Hepatocyte (in vitro differentiated cells): ENCODE measurements at regions not wholly inside any gene's neighbourhood (a gene's known extent, or its start where the extent isn't known, plus 50 kb on each side); places are given as distances from the start of the nearest gene placed in this dataset.

ENCODE experiments used
- DNase-seq: peaks from one replicate; pipeline ENCODE4 v3.0.0-alpha.2; 2016; ENCODE audit warnings: low spot score
- H2AFZ ChIP-seq: fragments of 200-600 bp; sonication (generic); 2 replicates; pipeline ENCODE4 v1.6.0; 2016; ENCODE audit warnings: antibody characterized with exemption, mild to moderate bottlenecking
- H3K27ac ChIP-seq: fragments of 200-600 bp; sonication (generic); 2 replicates; pipeline ENCODE4 v1.5.1; 2016; ENCODE audit warnings: mild to moderate bottlenecking
- H3K27me3 ChIP-seq: fragments of 200-600 bp; sonication (generic); 2 replicates; pipeline ENCODE4 v1.6.1; 2016
- H3K36me3 ChIP-seq: fragments of 200-600 bp; sonication (generic); replicated peaks from 2 replicates; pipeline ENCODE4 v1.5.1; 2016; ENCODE audit warnings: low read depth; ENCODE audit not compliant: insufficient read depth
- H3K4me1 ChIP-seq: fragments of 200-600 bp; sonication (generic); 2 replicates; pipeline ENCODE4 v1.5.1; 2016; ENCODE audit warnings: mild to moderate bottlenecking, moderate library complexity; ENCODE audit not compliant: insufficient read depth
- H3K4me2 ChIP-seq: fragments of 200-600 bp; sonication (generic); 2 replicates; pipeline ENCODE4 v1.6.0; 2016
- H3K4me3 ChIP-seq: fragments of 200-600 bp; sonication (generic); 2 replicates; pipeline ENCODE4 v1.5.1; 2016; ENCODE audit warnings: mild to moderate bottlenecking
- H3K79me2 ChIP-seq: fragments of 200-600 bp; sonication (generic); 2 replicates; pipeline ENCODE4 v1.6.0; 2017; ENCODE audit warnings: mild to moderate bottlenecking
- H3K9me2 ChIP-seq: fragments of 200-600 bp; sonication (generic); replicated peaks from 2 replicates; pipeline ENCODE4 v1.6.0; 2017; ENCODE audit warnings: mild to moderate bottlenecking; ENCODE audit not compliant: insufficient read depth
- H3K9me3 ChIP-seq: fragments of 200-600 bp; sonication (generic); 2 replicates; pipeline ENCODE4 v1.5.1; 2016; ENCODE audit warnings: low read depth, mild to moderate bottlenecking
- H4K20me1 ChIP-seq: fragments of 200-600 bp; sonication (generic); 2 replicates; pipeline ENCODE4 v1.6.0; 2016; ENCODE audit warnings: mild to moderate bottlenecking; ENCODE audit not compliant: insufficient read depth, poor library complexity, severe bottlenecking
- EZH2 ChIP-seq: fragments of 200-600 bp; sonication (generic); IDR thresholded peaks from 2 replicates; pipeline ENCODE4 v1.6.1; 2016; ENCODE audit warnings: antibody characterized with exemption, mild to moderate bottlenecking, borderline replicate concordance
- EZH2phosphoT487 ChIP-seq: fragments of 200-600 bp; sonication (generic); IDR thresholded peaks from one replicate; pipeline ENCODE4 v1.6.1; 2018; ENCODE audit warnings: antibody characterized with exemption, mild to moderate bottlenecking, low read depth, moderate library complexity; ENCODE audit not compliant: unreplicated experiment, severe bottlenecking
- WGBS: methylation state at CpG from one replicate; pipeline ENCODE4 v1.1.6; 2016; ENCODE audit warnings: low lambda C conversion rate; ENCODE audit errors: missing lambda C conversion rate; 5-methylcytosine and 5-hydroxymethylcytosine counted together
- TF ChIP-seq, protein P1 (sequence below): fragments of 200-600 bp; sonication (generic); IDR thresholded peaks from 2 replicates; pipeline ENCODE4 v1.5.1; 2016; ENCODE audit warnings: antibody characterized with exemption, mild to moderate bottlenecking; ENCODE audit not compliant: poor library complexity

DNA sequence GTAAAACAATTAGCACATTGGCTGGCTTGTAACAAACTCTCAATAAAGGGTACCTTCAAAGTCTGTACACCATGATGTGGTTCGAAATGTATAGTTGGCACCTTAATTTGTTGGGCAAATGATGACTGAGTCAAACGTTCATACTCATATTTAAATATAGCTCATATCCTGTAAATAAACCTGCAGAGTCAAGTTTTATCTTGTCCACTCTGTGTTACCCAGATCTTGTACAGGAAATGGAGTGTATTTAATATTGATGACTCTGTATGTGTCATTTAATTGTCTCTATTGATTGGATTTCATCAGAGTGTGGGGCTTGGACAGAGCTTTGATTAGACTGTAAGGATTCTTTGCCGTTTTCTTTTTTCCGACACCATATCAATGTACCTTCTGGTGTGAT lies 805.6 kb upstream of the ZEB2 start:
- no peak overlapping the region for H3K4me2 ChIP-seq
- 88% methylated on average over 4 of the region's 4 CpGs for WGBS
- no peaks in the 10 kb centered on the region for H3K36me3 ChIP-seq
- DNase-seq = no peak
- H3K27ac ChIP-seq = no peak overlapping the region
- TF ChIP-seq EZH2 (no peak), EZH2phosphoT487 (no peak)
- TF ChIP-seq, protein P1, sequence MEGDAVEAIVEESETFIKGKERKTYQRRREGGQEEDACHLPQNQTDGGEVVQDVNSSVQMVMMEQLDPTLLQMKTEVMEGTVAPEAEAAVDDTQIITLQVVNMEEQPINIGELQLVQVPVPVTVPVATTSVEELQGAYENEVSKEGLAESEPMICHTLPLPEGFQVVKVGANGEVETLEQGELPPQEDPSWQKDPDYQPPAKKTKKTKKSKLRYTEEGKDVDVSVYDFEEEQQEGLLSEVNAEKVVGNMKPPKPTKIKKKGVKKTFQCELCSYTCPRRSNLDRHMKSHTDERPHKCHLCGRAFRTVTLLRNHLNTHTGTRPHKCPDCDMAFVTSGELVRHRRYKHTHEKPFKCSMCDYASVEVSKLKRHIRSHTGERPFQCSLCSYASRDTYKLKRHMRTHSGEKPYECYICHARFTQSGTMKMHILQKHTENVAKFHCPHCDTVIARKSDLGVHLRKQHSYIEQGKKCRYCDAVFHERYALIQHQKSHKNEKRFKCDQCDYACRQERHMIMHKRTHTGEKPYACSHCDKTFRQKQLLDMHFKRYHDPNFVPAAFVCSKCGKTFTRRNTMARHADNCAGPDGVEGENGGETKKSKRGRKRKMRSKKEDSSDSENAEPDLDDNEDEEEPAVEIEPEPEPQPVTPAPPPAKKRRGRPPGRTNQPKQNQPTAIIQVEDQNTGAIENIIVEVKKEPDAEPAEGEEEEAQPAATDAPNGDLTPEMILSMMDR = no peak
- H3K27me3 ChIP-seq = no peaks in the 10 kb centered on the region
- no peaks in the 10 kb centered on the region for H3K79me2 ChIP-seq
- H3K4me1 ChIP-seq = no peaks in the 10 kb centered on the region
- H4K20me1 ChIP-seq = no peaks in the 10 kb centered on the region
- H3K9me2 ChIP-seq = no peaks in the 10 kb centered on the region
- H3K4me3 ChIP-seq = no peak overlapping the region
- no peak overlapping the region for H2AFZ ChIP-seq
- no peaks in the 10 kb centered on the region for H3K9me3 ChIP-seq

DNA sequence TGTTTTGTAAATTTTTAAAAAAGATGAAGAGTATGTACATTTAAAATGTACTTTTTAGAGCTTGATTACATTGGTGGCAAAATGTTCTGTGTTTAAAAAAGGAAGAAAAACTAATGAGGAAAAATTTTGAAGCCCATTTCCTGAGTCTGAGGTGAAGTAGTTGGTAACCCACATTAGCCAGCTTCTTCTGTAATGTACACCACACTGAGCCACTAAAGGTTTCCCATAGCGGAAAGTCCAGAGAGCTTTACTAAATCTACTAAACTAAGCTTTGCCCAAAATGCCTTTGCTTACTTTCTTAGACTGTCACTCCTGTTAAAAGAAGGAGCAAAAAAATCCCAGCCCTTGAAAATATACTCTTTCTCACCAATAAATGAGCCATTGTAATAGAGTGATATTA lies 804.8 kb upstream of the ZEB2 start:
- H3K4me2 ChIP-seq = no peak overlapping the region
- no peaks in the 10 kb centered on the region for H3K4me1 ChIP-seq
- WGBS = 80% methylated on average over 1 of the region's 1 CpG
- H2AFZ ChIP-seq = no peak overlapping the region
- no peaks in the 10 kb centered on the region for H3K9me2 ChIP-seq
- no peaks in the 10 kb centered on the region for H4K20me1 ChIP-seq
- no peak for TF ChIP-seq EZH2phosphoT487
- TF ChIP-seq EZH2 = no peak
- TF ChIP-seq, protein P1 = no peak
- no peak overlapping the region for H3K4me3 ChIP-seq
- no peak overlapping the region for H3K27ac ChIP-seq
- no peaks in the 10 kb centered on the region for H3K9me3 ChIP-seq
- no peaks in the 10 kb centered on the region for H3K36me3 ChIP-seq
- no peaks in the 10 kb centered on the region for H3K79me2 ChIP-seq
- no peak for DNase-seq
- H3K27me3 ChIP-seq = no peaks in the 10 kb centered on the region

DNA sequence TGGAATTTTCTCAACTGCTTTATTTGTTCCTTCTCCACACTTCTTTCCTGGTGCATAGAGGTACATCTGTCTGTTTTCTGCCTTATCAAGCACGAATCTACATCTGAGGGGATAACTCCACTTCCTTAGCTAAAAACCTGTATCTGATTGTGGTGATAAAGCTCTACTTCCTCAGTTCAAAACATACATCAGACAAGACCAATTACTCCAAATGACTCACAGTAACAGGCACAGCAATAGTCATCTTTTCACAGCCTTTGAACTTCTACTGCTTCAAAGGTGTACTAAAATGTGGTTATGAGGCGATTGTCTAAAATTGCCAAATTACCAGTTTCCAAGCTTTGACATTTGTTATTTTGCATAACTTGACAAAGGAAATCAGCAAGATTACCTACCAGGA lies 803.6 kb upstream of the ZEB2 start:
- no peaks in the 10 kb centered on the region for H3K9me2 ChIP-seq
- no peak overlapping the region for H3K4me2 ChIP-seq
- no peak overlapping the region for H3K27ac ChIP-seq
- no peak for DNase-seq
- no peak overlapping the region for H3K4me3 ChIP-seq
- no peaks in the 10 kb centered on the region for H3K79me2 ChIP-seq
- no peaks in the 10 kb centered on the region for H3K4me1 ChIP-seq
- WGBS = 56% methylated on average over 2 of the region's 2 CpGs
- no peaks in the 10 kb centered on the region for H3K36me3 ChIP-seq
- H3K27me3 ChIP-seq = no peaks in the 10 kb centered on the region
- H2AFZ ChIP-seq = no peak overlapping the region
- no peaks in the 10 kb centered on the region for H3K9me3 ChIP-seq
- H4K20me1 ChIP-seq = no peaks in the 10 kb centered on the region
- TF ChIP-seq, protein P1 = no peak
- TF ChIP-seq EZH2 (no peak), EZH2phosphoT487 (no peak)

DNA sequence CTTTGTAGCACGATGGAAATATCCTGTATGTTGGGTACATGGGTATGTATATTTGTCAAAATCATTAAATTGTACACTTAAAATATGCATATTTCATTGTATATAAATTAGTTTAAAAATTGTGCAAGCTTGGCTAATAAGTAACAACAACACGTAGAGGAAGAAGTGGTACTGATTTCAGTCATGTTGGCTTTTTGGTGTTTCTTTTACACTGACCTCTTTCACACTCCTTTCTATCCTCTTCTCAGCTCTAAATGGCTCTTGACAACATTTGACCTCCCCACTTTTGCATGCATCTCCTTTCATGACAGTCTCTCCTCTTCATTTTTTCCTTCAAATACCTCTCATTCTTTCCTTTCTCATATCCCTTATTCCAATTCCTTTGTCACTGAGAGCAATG lies 801.4 kb upstream of the ZEB2 start:
- Histone ChIP-seq H3K27ac (no peak overlapping the region), H3K36me3 (no peaks in the 10 kb centered on the region), H3K79me2 (no peaks in the 10 kb centered on the region), H3K4me1 (no peaks in the 10 kb centered on the region), H3K9me2 (no peaks in the 10 kb centered on the region), H4K20me1 (no peaks in the 10 kb centered on the region), H2AFZ (no peak overlapping the region), H3K27me3 (no peaks in the 10 kb centered on the region), H3K9me3 (no peaks in the 10 kb centered on the region), H3K4me3 (no peak overlapping the region), H3K4me2 (no peak overlapping the region)
- 73% methylated on average over 2 of the region's 2 CpGs for WGBS
- TF ChIP-seq EZH2 (no peak), EZH2phosphoT487 (no peak)
- TF ChIP-seq, protein P1 = no peak
- DNase-seq = no peak
